Urinary bladder (tissue), 3 donors: ENCODE measurements at regions not wholly inside any gene's neighbourhood (a gene's known extent, or its start where the extent isn't known, plus 50 kb on each side); places are given as distances from the start of the nearest gene placed in this dataset.

Source experiments
- DNase-seq: peaks from one replicate; pipeline ENCODE4 v3.0.0-alpha.2; 2015; ENCODE audit errors: extremely low spot score
- H3K27ac ChIP-seq: one replicate; pipeline ENCODE4 v1.5.1; 2013; ENCODE audit warnings: low read depth, mild to moderate bottlenecking, moderate library complexity
- H3K36me3 ChIP-seq: one replicate; pipeline ENCODE4 v1.6.1; 2013; ENCODE audit warnings: mild to moderate bottlenecking, moderate library complexity; ENCODE audit not compliant: insufficient read depth
- H3K4me1 ChIP-seq: one replicate; pipeline ENCODE4 v1.6.1; 2013; ENCODE audit warnings: mild to moderate bottlenecking, moderate library complexity; ENCODE audit not compliant: insufficient read depth
- H3K4me3 ChIP-seq: one replicate; pipeline ENCODE4 v1.5.1; 2013; ENCODE audit warnings: low read depth, low read length
- WGBS: extraction: QIAGEN DNeasy Blood & Tissue Kit; methylation state at CpG from one replicate; pipeline ENCODE4 v1.1.7; 2013; 5-methylcytosine and 5-hydroxymethylcytosine counted together
- donor health status: healthy with polysubstance abuse.
- donor health status: healthy.

- Histone ChIP-seq H3K27ac (no peak overlapping the region), H3K4me1 (no peaks in the 10 kb centered on the region), H3K4me3 (no peak overlapping the region), H3K36me3 (no peaks in the 10 kb centered on the region)
- 58% methylated on average over 2 of the region's 2 CpGs for WGBS
- DNase-seq: no peak
Measured at GRCh38 chr10:10499839-10500238, 517.8 kb upstream of the CELF2 start.

GRCh38 chr10:10500937-10501336 lies 516.7 kb upstream of the CELF2 start:
- no peaks in the 10 kb centered on the region for H3K4me1 ChIP-seq
- no peak overlapping the region for H3K27ac ChIP-seq
- no peak for DNase-seq
- H3K4me3 ChIP-seq: no peak overlapping the region
- H3K36me3 ChIP-seq: no peaks in the 10 kb centered on the region
- WGBS: 99% methylated on average over 2 of the region's 2 CpGs

- H3K4me1 ChIP-seq: no peaks in the 10 kb centered on the region
- 80% methylated on average over 1 of the region's 1 CpG for WGBS
- no peak overlapping the region for H3K27ac ChIP-seq
Measured at GRCh38 chr10:10503772-10504171, 513.9 kb upstream of the CELF2 start.

GRCh38 chr10:10508211-10508610 lies 509.5 kb upstream of the CELF2 start:
- H3K4me1 ChIP-seq: no peaks in the 10 kb centered on the region
- H3K36me3 ChIP-seq: no peaks in the 10 kb centered on the region
- 84% methylated on average over 3 of the region's 3 CpGs for WGBS
- no peak overlapping the region for H3K4me3 ChIP-seq
- H3K27ac ChIP-seq: no peak overlapping the region
- no peak for DNase-seq

More at GRCh38 chr10:10503772-10504171, 513.9 kb upstream of the CELF2 start:
- Histone ChIP-seq H3K36me3 (no peaks in the 10 kb centered on the region), H3K4me3 (no peak overlapping the region)
- no peak for DNase-seq

GRCh38 chr10:10510179-10510578 lies 507.5 kb upstream of the CELF2 start:
- Histone ChIP-seq H3K36me3 (no peaks in the 10 kb centered on the region), H3K4me3 (no peak overlapping the region), H3K4me1 (no peaks in the 10 kb centered on the region), H3K27ac (no peak overlapping the region)
- no peak for DNase-seq
- 96% methylated on average over 3 of the region's 3 CpGs for WGBS

- Histone ChIP-seq H3K36me3 (no peaks in the 10 kb centered on the region), H3K4me3 (no peak overlapping the region), H3K27ac (no peak overlapping the region), H3K4me1 (no peaks in the 10 kb centered on the region)
- no peak for DNase-seq
- WGBS: 86% methylated on average over 1 of the region's 1 CpG
Measured at GRCh38 chr10:10513067-10513466, 504.6 kb upstream of the CELF2 start.

- H3K4me1 ChIP-seq: no peaks in the 10 kb centered on the region
- 81% methylated on average over 4 of the region's 4 CpGs for WGBS
- DNase-seq: no peak
- no peak overlapping the region for H3K4me3 ChIP-seq
- no peak overlapping the region for H3K27ac ChIP-seq
- H3K36me3 ChIP-seq: no peaks in the 10 kb centered on the region
Measured at GRCh38 chr10:10513898-10514297, 503.8 kb upstream of the CELF2 start.

GRCh38 chr10:10514797-10515196 lies 502.9 kb upstream of the CELF2 start:
- no peaks in the 10 kb centered on the region for H3K4me1 ChIP-seq
- no peaks in the 10 kb centered on the region for H3K36me3 ChIP-seq
- DNase-seq: no peak
- no peak overlapping the region for H3K27ac ChIP-seq
- 96% methylated on average over 3 of the region's 3 CpGs for WGBS
- no peak overlapping the region for H3K4me3 ChIP-seq

- no peak overlapping the region for H3K27ac ChIP-seq
- no peak overlapping the region for H3K4me3 ChIP-seq
Measured at GRCh38 chr10:10515479-10516204, 502.0 kb upstream of the CELF2 start.

GRCh38 chr10:10516346-10517130 lies 501.1 kb upstream of the CELF2 start:
- H3K27ac ChIP-seq: no peak overlapping the region
- no peak for DNase-seq
- no peaks in the 10 kb centered on the region for H3K4me1 ChIP-seq
- WGBS: 73% methylated on average over 8 of the region's 8 CpGs
- H3K36me3 ChIP-seq: no peaks in the 10 kb centered on the region
- H3K4me3 ChIP-seq: no peak overlapping the region

More at GRCh38 chr10:10515479-10516204, 502.0 kb upstream of the CELF2 start:
- DNase-seq: no peak
- Histone ChIP-seq H3K36me3 (no peaks in the 10 kb centered on the region), H3K4me1 (no peaks in the 10 kb centered on the region)
- WGBS: 73% methylated on average over 13 of the region's 13 CpGs

GRCh38 chr10:10517866-10518265 lies 499.8 kb upstream of the CELF2 start:
- DNase-seq: no peak
- Histone ChIP-seq H3K27ac (no peak overlapping the region), H3K36me3 (no peaks in the 10 kb centered on the region), H3K4me1 (no peaks in the 10 kb centered on the region), H3K4me3 (no peak overlapping the region)
- 85% methylated on average over 4 of the region's 4 CpGs for WGBS

- DNase-seq: no peak
- Histone ChIP-seq H3K4me3 (no peak overlapping the region), H3K36me3 (no peaks in the 10 kb centered on the region), H3K27ac (no peak overlapping the region), H3K4me1 (no peaks in the 10 kb centered on the region)
- 90% methylated on average over 3 of the region's 3 CpGs for WGBS
Measured at GRCh38 chr10:10519674-10520073, 498.0 kb upstream of the CELF2 start.

GRCh38 chr10:10520491-10521385 lies 496.9 kb upstream of the CELF2 start:
- H3K27ac ChIP-seq: no peak overlapping the region
- H3K4me1 ChIP-seq: no peaks in the 10 kb centered on the region
- H3K4me3 ChIP-seq: no peak overlapping the region
- WGBS: 89% methylated on average over 12 of the region's 12 CpGs
- no peak for DNase-seq
- H3K36me3 ChIP-seq: no peaks in the 10 kb centered on the region
